ENCODE measurements at regions not wholly inside any gene's neighbourhood (a gene's known extent, or its start where the extent isn't known, plus 50 kb on each side); places are given as distances from the start of the nearest gene placed in this dataset.

DNA sequence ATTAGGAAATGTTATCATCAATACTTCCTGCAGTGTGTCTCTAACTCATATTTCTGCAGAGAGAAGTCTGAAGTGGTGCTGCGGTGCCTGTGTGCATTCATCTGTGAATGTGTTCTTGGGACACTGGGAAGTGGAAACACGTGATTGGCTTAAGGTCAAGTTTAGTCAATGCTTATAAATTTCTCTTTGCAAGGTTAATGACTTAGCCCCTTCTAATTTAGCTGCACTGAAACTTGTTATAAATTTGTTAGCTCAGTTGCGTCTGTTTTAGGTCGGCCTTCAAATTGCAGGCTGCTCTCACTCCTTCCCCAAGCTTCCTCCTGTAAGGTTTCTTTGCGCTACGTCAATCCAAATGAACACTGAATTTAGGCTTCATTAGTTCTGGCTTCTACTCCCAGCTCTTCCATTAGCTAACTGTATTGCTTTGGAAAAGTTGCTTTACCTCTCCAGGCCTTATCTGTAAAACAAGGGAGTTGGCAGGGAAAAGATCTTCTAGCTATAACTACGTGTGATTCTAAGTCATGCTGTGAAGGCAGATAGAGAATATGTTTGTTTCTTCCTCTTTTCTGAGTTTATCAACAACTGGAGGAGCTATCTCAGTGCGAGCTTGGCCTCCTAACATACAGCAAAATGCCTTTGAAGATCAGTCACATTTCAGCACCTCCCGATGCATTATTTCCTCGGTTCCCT is 341.8 kb downstream of the NFIB start:
- TF ChIP-seq CTCF (conservative IDR thresholded peaks at IDR 0.05; ENCODE audit: low read depth, low read length): no peak
- DNase-seq (ENCODE audit: low read depth): peak; percentile 34
- no peak overlapping the region for H3K4me3 ChIP-seq (ENCODE audit: low read length)

GRCh38 chr9:13971415-13971814 is 342.5 kb downstream of the NFIB start:
- no peak for TF ChIP-seq CTCF (conservative IDR thresholded peaks at IDR 0.05; ENCODE audit: low read depth, low read length)
- no peak overlapping the region for H3K4me3 ChIP-seq (ENCODE audit: low read length)
- DNase-seq (ENCODE audit: low read depth): no peak

DNA sequence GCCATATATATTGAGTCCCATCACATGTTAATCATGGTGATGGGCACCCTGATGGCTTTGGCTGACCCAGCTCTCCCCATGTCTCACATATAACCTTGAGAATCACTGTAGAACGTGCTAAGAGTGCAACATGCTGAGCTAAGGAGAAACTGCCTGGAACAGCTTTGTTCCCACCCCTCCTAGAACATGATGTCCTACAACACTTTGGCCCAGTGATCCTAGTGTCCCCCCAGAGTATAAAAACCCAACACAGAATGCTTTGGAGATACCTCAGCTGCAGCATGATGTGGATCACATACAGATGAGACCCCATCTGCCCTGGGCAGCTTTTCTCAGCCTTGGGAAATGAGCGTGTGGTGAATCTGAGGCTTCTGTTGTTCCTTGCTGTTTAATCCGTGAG is 343.5 kb downstream of the NFIB start:
- no peak for TF ChIP-seq CTCF (conservative IDR thresholded peaks at IDR 0.05; ENCODE audit: low read depth, low read length)
- H3K4me3 ChIP-seq (ENCODE audit: low read length): no peak overlapping the region

DNA sequence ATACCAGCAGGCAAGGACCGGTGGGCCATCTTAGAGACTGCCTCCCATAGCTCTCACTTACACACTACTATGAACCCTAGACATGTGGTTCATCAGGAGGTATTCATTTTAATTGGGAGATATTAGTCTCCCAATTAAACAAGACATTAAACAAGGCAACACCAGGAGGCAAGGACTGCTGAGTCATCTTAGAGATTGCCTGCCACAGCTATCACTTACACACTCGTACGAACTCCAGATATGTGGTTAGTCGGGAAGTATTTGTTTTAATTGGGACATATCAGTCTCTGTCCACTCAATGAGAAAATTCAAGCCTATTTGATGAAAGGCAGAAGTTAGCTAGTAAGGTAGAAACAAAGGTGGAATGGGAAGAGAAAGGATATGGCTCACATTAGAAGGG is 343.9 kb downstream of the NFIB start:
- no peak overlapping the region for H3K4me3 ChIP-seq (ENCODE audit: low read length)
- no peak for TF ChIP-seq CTCF (conservative IDR thresholded peaks at IDR 0.05; ENCODE audit: low read depth, low read length)
- DNase-seq (ENCODE audit: low read depth): no peak

More for the DNA sequence above, 343.5 kb downstream of the NFIB start:
- no peak for DNase-seq (ENCODE audit: low read depth)

- DNase-seq (ENCODE audit: low read depth): no peak
- TF ChIP-seq CTCF (conservative IDR thresholded peaks at IDR 0.05; ENCODE audit: low read depth, low read length): no peak
- H3K4me3 ChIP-seq (ENCODE audit: low read length): no peak overlapping the region
Observed at GRCh38 chr9:13967438-13967837, 346.5 kb downstream of the NFIB start.

DNA sequence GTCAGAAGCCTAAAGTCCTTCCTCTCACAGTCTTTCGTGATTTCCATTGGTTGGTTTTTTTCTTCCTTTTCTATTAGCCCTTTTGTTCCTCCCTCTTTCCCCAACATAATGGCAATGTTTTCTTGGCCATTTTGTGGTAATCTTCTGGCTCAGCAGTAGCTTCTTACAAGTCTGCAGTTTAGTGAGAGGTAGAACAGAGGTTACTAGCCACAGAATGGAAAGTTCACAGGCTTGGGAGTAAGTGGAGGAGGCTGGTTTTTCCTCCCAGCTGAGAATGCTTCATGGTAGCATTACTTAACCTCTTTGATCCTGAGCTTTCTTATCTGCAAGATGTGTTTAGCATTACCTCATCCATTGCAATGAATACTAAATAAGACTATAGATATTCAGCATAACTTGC is 346.9 kb downstream of the NFIB start:
- no peak for DNase-seq (ENCODE audit: low read depth)
- no peak overlapping the region for H3K4me3 ChIP-seq (ENCODE audit: low read length)
- TF ChIP-seq CTCF (conservative IDR thresholded peaks at IDR 0.05; ENCODE audit: low read depth, low read length): no peak

GRCh38 chr9:13963005-13963653 is 350.8 kb downstream of the NFIB start:
- no peak overlapping the region for H3K4me3 ChIP-seq (ENCODE audit: low read length)
- TF ChIP-seq CTCF (conservative IDR thresholded peaks at IDR 0.05; ENCODE audit: low read depth, low read length): no peak
- no peak for DNase-seq (ENCODE audit: low read depth)
